ENCODE measurements at regions not wholly inside any gene's neighbourhood (a gene's known extent, or its start where the extent isn't known, plus 50 kb on each side); places are given as distances from the start of the nearest gene placed in this dataset.

DNA sequence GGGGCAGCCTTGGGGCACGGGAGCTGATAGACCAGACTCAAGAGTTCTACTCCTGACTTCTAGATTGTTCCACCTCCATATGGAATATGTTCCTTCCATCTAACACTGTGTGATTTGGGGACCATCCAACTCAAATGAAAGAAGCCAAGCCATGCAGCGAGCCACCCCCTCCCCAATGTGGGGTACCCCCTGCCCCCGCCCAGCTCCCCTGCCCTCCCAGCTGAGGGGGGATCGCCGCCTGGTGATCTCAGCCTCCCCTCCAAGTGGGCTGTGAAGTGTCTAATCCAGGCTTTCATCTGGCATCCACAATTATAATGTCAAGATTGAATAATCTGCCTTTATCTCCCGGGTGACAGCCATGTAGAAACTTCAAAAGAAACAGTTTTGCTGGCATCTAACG lies 246.1 kb downstream of the RPS24 start:
- H3K36me3 ChIP-seq, result no peaks in the 10 kb centered on the region
- peaks cover 0 to 6% (median 0%) of the 10 kb centered on the region in 9 donors for H3K4me1 ChIP-seq
- no peak overlapping the region for H3K27ac ChIP-seq
- TF ChIP-seq CTCF (IDR thresholded peaks at IDR 0.05), result no peak
- DNase-seq (no peak), ATAC-seq (no peak)
- no peak overlapping the region for H3K4me3 ChIP-seq
- 79 to 83% methylated on average over 7 of the region's 7 CpGs for WGBS, 2 donors
- H3K27me3 ChIP-seq, result no peaks in the 10 kb centered on the region
- intact Hi-C loops (cut with DNase I), result no loop called here
- H3K9me3 ChIP-seq, result no peaks in the 10 kb centered on the region

DNA sequence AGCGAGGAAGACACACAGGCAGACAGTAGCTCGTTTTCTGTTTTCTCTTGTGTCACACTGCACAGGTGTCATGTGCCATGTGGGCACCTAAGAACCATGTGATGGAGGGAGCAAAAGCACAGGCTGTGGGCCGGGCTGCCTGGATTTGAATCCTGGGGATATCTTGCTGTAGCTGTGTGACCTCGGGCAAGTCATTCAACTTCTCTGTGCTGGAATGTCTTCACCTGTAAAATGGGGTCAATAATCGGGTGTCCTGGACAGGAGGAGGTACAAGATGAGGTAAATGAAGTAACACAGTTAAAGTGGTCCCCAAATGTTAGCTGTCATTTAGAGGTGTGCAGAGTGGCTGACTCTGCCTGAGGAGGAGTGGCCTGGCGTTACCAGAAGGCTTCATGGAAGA lies 246.9 kb downstream of the RPS24 start:
- H3K4me3 ChIP-seq, result no peak overlapping the region
- H3K4me1 ChIP-seq, result peaks cover 0 to 6% (median 0%) of the 10 kb centered on the region in 9 donors
- H3K27ac ChIP-seq, result no peak overlapping the region
- H3K36me3 ChIP-seq, result no peaks in the 10 kb centered on the region
- intact Hi-C loops (cut with DNase I), result no loop called here
- 91% methylated on average over 6 of the region's 6 CpGs for WGBS, 2 donors
- TF ChIP-seq CTCF (IDR thresholded peaks at IDR 0.05), result no peak
- H3K9me3 ChIP-seq, result no peaks in the 10 kb centered on the region
- DNase-seq, result no peak
- ATAC-seq, result no peak
- H3K27me3 ChIP-seq, result no peaks in the 10 kb centered on the region

GRCh38 chr10:78281627-78282026 lies 248.0 kb downstream of the RPS24 start:
- no peaks in the 10 kb centered on the region for H3K9me3 ChIP-seq
- H3K36me3 ChIP-seq, result no peaks in the 10 kb centered on the region
- ATAC-seq, result no peak
- H3K4me3 ChIP-seq, result no peak overlapping the region
- no peak overlapping the region for H3K27ac ChIP-seq
- DNase-seq, result no peak
- H3K27me3 ChIP-seq, result no peaks in the 10 kb centered on the region
- H3K4me1 ChIP-seq, result peaks cover 0 to 6% (median 0%) of the 10 kb centered on the region in 9 donors
- intact Hi-C loops (cut with DNase I), result no loop called here
- no peak for TF ChIP-seq CTCF (IDR thresholded peaks at IDR 0.05)
- 86 to 96% methylated on average over 4 of the region's 4 CpGs for WGBS, 2 donors

- DNase-seq (no peak), ATAC-seq (no peak)
- H3K4me3 ChIP-seq, result no peak overlapping the region
- H3K27me3 ChIP-seq, result no peaks in the 10 kb centered on the region
- WGBS, 2 donors, result 88 to 89% methylated on average over 3 of the region's 3 CpGs
- no peaks in the 10 kb centered on the region for H3K4me1 ChIP-seq
- H3K27ac ChIP-seq, result no peak overlapping the region
- H3K36me3 ChIP-seq, result no peaks in the 10 kb centered on the region
- H3K9me3 ChIP-seq, result no peaks in the 10 kb centered on the region
- TF ChIP-seq CTCF (IDR thresholded peaks at IDR 0.05), result no peak
- intact Hi-C loops (cut with DNase I), result no loop called here
Observed at GRCh38 chr10:78283069-78283682, 249.5 kb downstream of the RPS24 start.
